Neural crest cell (in vitro differentiated cells): ENCODE measurements at regions not wholly inside any gene's neighbourhood (a gene's known extent, or its start where the extent isn't known, plus 50 kb on each side); places are given as distances from the start of the nearest gene placed in this dataset.

Source experiments
- DNase-seq: peaks from one replicate; pipeline ENCODE4 v3.0.0; 2021; ENCODE audit warnings: low read depth, mixed read lengths, low spot score
- H3K27ac Mint-ChIP-seq: one replicate; pipeline ENCODE4 v1.8.0; 2021; ENCODE audit warnings: mild to moderate bottlenecking, mixed read lengths; ENCODE audit not compliant: unreplicated experiment
- H3K27me3 Mint-ChIP-seq: 2 replicates; pipeline ENCODE4 v1.8.0; 2021; ENCODE audit warnings: low read depth, mild to moderate bottlenecking, mixed read lengths
- H3K36me3 Mint-ChIP-seq: 2 replicates; pipeline ENCODE4 v1.8.0; 2021; ENCODE audit warnings: low read depth, mild to moderate bottlenecking, mixed read lengths
- H3K4me1 Mint-ChIP-seq: 2 replicates; pipeline ENCODE4 v1.8.0; 2021; ENCODE audit warnings: mixed read lengths
- H3K4me3 Mint-ChIP-seq: one replicate; pipeline ENCODE4 v1.8.0; 2021; ENCODE audit warnings: mild to moderate bottlenecking, mixed read lengths
- H3K9me3 Mint-ChIP-seq: 2 replicates; pipeline ENCODE4 v1.8.0; 2021; ENCODE audit warnings: mixed read lengths
- TF ChIP-seq, protein P1 (sequence below): fragments of 200-600 bp; sonication (generic); conservative IDR thresholded peaks from 2 replicates; pipeline ENCODE4 v1.5.0; 2021; ENCODE audit warnings: antibody characterized with exemption, mild to moderate bottlenecking

DNA sequence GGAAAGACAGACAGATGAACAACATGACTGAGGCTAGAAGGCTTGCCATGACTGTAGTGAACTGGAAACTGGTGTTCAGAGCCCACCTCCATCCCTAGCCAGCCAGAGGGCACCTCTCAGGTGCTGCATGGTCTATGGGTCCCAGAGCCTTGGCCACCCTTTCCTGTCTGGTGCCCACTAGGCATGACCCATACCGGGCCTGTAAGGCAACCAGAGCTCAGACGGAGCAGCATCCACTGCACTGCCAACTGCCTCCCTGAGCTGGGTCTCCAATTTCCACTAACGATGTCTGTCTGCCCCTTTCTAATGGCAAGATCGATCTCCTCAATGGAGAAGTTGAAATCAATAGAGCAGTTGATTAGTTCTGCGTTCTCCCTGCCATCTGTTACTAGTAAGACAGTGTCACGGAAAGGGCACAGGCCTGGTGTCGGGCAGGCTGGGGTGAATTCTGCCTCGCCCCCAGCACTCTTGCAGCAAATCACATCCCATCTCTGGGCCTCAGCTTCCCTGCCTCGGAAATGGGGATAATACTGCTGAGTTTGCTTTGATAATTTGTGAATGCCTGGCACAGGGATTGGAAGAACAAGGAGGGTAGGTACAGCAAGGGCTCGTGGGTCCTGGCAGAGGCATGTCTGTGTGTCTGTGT lies 172.3 kb upstream of the MVB12B start:
- TF ChIP-seq, protein P1, sequence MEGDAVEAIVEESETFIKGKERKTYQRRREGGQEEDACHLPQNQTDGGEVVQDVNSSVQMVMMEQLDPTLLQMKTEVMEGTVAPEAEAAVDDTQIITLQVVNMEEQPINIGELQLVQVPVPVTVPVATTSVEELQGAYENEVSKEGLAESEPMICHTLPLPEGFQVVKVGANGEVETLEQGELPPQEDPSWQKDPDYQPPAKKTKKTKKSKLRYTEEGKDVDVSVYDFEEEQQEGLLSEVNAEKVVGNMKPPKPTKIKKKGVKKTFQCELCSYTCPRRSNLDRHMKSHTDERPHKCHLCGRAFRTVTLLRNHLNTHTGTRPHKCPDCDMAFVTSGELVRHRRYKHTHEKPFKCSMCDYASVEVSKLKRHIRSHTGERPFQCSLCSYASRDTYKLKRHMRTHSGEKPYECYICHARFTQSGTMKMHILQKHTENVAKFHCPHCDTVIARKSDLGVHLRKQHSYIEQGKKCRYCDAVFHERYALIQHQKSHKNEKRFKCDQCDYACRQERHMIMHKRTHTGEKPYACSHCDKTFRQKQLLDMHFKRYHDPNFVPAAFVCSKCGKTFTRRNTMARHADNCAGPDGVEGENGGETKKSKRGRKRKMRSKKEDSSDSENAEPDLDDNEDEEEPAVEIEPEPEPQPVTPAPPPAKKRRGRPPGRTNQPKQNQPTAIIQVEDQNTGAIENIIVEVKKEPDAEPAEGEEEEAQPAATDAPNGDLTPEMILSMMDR = no peak
- Mint-ChIP-seq H3K9me3 (peaks cover 4% of the 10 kb centered on the region), H3K4me3 (no peak overlapping the region), H3K4me1 (peaks cover 24% of the 10 kb centered on the region), H3K27me3 (no peaks in the 10 kb centered on the region), H3K27ac (no peak overlapping the region), H3K36me3 (no peaks in the 10 kb centered on the region)
- DNase-seq = no peak

DNA sequence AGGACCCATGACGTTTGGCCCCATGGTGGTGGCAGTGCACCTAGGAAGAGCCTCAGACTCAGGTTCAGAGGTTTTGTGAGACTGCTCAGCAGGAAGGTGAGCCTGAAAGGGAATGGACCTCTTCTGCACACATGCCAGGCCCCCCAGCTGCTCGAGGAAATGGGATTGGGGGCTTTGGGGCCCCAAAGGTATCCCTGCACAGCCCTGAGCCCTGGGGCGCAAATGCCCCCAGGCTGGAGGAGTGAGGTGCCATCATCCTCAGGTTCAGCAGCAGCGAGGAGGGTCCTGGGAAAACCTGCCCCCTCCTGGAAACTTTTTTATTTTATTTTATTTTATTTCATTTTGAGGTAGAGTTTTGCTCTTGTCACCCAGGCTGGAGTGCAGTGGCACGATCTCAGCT lies 171.8 kb upstream of the MVB12B start:
- H3K4me1 Mint-ChIP-seq = peaks cover 24% of the 10 kb centered on the region
- no peak overlapping the region for H3K4me3 Mint-ChIP-seq
- H3K27ac Mint-ChIP-seq = no peak overlapping the region
- TF ChIP-seq, protein P1 = no peak
- no peaks in the 10 kb centered on the region for H3K36me3 Mint-ChIP-seq
- H3K27me3 Mint-ChIP-seq = no peaks in the 10 kb centered on the region
- DNase-seq = no peak
- H3K9me3 Mint-ChIP-seq = peaks cover 4% of the 10 kb centered on the region

DNA sequence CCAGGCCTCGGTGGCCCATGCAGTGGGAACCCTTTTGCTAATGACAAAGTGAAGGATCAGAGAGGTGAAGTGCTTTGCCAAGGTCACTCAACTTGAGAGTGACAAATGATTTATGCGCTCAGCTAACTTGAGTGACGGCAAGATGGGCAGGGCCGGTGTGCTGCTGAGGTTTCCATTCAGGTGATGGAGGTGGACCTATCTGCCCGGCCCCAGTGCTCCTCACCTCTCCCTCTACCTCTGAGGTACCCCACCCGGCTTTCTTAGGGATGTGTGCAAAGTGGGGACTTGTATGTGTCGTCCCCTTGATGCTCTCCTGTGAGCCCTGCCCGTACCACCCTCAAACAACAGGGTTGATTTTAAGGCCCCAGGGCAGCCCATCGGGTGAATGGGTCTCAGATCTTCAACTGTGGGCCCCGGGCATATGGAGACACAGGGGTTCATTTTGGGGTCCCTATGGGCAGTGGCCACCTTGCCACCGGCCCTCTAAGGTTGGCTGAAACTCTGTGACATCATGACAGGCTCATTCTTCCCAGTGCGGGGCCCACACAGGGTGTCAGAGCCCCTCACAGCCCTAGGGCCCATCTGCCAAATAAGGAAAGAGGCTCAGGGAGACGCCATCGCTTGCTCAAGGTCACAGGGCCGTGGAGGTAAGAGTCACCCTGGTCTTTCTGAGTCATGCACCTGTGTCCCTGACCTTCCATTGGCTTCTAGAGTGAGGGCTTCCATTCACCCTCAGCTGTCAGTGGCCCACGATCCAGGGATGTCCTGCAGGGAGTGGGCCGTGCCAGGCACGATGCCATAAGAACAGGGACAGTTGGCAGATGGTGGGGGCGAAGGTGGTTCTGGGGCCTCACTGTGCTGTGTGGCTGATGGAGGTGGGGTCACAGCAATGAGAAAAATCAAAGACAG lies 170.6 kb upstream of the MVB12B start:
- no peaks in the 10 kb centered on the region for H3K36me3 Mint-ChIP-seq
- TF ChIP-seq, protein P1 = no peak
- H3K27ac Mint-ChIP-seq = no peak overlapping the region
- H3K4me1 Mint-ChIP-seq = peaks cover 15% of the 10 kb centered on the region
- peaks cover 4% of the 10 kb centered on the region for H3K9me3 Mint-ChIP-seq
- H3K4me3 Mint-ChIP-seq = no peak overlapping the region
- H3K27me3 Mint-ChIP-seq = no peaks in the 10 kb centered on the region
- no peak for DNase-seq

DNA sequence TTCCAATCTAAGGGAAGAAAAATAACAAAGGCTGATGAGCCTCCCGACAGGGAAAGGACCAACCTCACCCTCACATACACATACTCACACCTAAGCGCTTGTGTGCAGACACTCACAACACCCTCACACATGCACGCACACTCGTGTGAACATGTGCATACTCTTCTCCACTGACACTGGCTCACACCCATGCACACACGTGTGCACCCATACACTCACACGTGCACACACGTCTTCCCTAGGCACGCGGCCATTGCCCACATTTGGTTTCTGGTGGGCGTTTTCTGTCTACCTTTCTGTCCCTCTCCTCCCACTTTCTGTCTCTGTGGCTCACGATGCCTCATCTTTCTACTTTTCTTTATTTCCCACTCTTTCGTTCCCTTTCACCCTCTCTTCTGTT lies 169.7 kb upstream of the MVB12B start:
- TF ChIP-seq, protein P1 = no peak
- Mint-ChIP-seq H3K4me1 (peaks cover 12% of the 10 kb centered on the region), H3K36me3 (no peaks in the 10 kb centered on the region), H3K9me3 (peaks cover 4% of the 10 kb centered on the region), H3K4me3 (no peak overlapping the region), H3K27me3 (no peaks in the 10 kb centered on the region), H3K27ac (no peak overlapping the region)
- DNase-seq = no peak

DNA sequence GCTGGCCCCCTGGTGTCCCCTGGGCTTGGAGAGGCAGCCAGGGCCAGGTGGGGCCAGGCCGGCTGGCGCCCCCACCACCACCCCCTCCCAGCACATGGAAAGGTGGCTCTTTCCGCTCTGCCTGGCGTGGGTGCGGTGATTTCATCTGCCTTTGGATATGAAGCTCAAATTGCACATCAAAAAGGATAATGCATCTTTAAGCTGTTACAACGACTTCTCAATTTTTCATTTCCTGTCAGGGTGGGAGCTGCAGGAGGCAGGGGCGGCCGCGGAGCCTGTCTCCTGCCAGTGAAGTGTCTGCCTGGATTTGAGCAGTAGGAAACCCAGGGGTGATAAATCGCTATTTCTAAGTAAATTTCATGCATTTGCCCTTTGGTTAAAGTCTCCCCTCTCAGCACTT lies 169.2 kb upstream of the MVB12B start:
- Mint-ChIP-seq H3K36me3 (no peaks in the 10 kb centered on the region), H3K4me1 (peaks cover 12% of the 10 kb centered on the region), H3K9me3 (peaks cover 4% of the 10 kb centered on the region), H3K4me3 (no peak overlapping the region), H3K27me3 (no peaks in the 10 kb centered on the region), H3K27ac (no peak overlapping the region)
- no peak for DNase-seq
- TF ChIP-seq, protein P1 = no peak
